Fibroblast of upper back skin (primary cell): ENCODE measurements at regions not wholly inside any gene's neighbourhood (a gene's known extent, or its start where the extent isn't known, plus 50 kb on each side); places are given as distances from the start of the nearest gene placed in this dataset.
"Not testable (repeated sequence)": the region's sequence is repeated elsewhere in the genome, so short reads cannot be mapped to it uniquely, and the experiment has no call there.

Experiments
- DNase-seq: peaks from one replicate; pipeline ENCODE4 v3.0.0-alpha.2; 2013

- DNase-seq: not testable (repeated sequence)
These were observed 84.0 kb upstream of the USP29 start for GRCh38 chr19:57035740-57036139.

DNA sequence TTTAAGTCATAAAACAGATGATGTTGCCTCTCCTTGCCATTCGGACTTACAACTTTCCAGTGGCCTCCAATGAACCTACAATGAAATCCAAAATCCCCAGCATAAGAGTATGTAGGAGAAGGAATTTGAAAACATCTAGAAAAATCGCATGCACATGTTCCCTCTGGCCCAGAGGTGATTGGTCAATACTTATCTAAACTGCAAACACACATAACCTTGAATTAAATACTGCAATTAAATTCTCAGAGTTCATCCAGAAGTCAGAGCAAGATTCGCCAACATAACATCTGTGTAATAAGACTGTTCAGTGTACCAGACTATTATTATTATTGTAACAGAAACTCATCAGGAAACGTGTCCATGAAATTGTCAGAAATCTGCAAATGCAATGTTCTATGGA, 82.2 kb upstream of the USP29 start:
- DNase-seq: no peak

GRCh38 chr19:57047743-57048142, 72.0 kb upstream of the USP29 start:
- no peak for DNase-seq

GRCh38 chr19:57050863-57051262, 68.9 kb upstream of the USP29 start:
- no peak for DNase-seq

DNA sequence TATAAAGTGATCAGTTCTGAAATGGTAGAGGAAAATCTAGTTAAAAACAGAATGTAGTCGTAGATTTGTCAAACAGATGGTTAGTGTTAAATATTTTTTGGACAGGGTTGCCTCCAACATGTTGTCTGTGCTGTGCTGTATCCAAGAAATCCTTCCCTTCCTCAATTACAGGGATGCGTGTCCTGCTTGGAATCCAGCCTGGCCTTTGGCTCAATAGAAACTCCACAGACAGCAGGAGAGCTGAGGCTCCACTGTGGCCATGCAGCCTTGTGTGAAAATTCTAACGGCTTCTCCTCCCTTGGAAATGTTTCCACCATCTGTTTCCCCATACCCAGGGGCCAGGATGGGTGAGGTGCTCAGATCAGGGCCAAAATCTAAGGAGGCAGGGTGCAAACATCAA, 67.7 kb upstream of the USP29 start:
- DNase-seq: no peak

- DNase-seq: no peak
These were observed 66.4 kb upstream of the USP29 start for GRCh38 chr19:57053401-57053800.

DNA sequence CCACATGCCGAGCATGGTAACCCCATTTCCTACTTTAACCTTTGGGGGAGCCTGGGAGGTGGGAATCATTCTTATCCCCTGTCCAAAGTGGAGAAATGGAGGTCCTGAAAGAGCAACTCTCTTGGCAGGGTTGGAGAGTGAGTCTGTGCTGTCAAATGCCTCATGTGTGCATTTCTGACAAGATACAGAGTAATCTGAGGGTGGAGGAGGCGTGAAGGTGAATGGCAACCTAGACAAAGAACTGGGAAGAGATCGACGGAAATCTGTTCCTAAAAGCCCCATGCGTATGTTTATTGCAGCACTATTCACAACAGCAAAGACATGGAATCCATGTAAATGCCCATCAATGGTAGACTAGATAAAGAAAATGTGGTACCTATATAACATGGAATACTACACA, 63.8 kb upstream of the USP29 start:
- DNase-seq: no peak

DNA sequence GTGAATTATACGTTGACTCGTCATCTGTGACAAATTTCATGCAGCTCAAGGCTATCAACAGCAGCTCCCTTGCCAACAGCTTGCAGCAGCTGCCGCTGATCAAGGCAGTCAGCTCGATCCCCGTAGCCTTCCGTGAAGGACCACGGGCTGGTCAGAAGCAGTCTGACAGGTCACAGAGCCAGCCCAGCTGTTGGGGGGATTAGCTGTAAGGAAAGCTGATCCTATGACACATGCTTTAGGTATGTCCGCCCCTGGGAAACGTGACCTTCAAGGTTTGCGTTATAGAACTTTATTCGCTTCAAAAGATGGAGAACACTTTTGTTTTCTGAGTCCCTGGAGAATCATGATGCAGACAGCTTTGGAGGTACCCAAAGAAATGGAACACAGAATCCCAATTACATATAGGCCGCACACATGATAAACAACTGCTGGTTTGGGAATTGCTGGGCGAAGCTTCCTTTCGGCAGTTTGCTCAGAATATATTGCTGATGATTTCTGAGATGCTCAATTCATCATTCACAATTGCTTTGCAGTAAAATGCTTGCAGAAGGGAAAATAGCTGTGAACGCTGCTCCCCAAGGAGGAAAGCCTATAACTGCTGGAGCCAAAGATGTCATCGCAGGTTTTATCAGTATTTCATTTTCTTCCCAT, 62.6 kb upstream of the USP29 start:
- DNase-seq: peak; percentile 0

- no peak for DNase-seq
These were observed 60.9 kb upstream of the USP29 start for GRCh38 chr19:57058871-57059270.

GRCh38 chr19:57063070-57063469, 56.7 kb upstream of the USP29 start:
- DNase-seq: no peak

DNA sequence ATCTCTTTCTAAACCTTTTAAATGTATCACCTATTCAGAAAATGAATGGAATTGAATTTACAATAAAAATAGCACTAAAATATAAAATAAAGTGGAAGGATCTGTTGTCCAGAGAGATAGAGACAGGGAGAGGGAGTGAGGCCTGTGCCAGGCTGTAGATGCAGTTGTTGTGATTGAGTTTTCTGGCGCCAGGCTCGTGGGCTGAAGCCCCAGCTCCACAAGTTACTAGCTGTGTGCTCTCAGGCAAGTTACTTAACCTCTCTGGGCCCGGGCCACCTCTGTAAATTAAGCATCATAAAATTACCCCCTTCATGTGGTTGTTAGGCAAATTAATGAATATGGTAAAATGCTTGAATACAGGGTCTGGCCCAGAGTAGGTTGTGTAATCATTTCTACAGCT, 52.3 kb upstream of the USP29 start:
- DNase-seq: no peak

GRCh38 chr19:57068311-57068710, 51.5 kb upstream of the USP29 start:
- DNase-seq: no peak

DNA sequence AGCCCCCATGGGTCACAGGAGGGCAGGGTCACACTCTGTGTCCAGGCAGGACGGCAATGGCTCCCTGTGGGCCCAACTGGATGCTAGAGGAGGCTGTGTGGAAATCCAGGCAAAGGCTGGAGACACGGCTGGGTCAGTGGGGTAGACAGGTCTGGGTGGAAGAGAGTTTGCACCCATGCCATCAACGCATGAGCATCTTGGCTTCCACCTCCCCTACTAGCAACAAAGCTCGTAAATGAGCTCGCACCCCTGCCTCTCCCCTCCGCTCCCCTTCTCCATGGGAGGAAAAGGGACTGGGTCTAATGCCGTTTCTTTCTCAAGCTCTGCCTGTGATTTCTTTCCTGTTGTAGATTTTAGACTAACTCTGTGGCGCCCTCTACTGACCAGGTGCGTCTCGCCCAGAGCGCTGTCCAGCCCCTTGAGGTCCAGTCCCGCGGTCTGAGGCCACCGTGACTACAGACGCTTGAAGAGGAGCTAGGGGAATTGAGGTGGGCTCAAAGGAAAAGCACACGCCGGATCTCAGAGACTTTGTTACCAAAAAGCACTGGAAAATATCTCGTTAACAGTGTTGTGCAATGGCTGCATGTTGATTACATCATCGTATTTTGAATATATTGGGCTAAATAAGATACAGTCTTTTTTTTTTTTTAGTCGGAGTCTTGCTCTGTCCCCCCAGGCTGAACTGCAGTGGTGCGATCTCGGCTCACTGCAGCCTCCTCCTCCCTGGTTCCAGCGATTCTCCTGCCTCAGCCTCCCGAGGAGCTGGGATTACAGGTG, 50.7 kb upstream of the USP29 start:
- DNase-seq: no peak
